ENCODE measurements at regions not wholly inside any gene's neighbourhood (a gene's known extent, or its start where the extent isn't known, plus 50 kb on each side); places are given as distances from the start of the nearest gene placed in this dataset.

DNA sequence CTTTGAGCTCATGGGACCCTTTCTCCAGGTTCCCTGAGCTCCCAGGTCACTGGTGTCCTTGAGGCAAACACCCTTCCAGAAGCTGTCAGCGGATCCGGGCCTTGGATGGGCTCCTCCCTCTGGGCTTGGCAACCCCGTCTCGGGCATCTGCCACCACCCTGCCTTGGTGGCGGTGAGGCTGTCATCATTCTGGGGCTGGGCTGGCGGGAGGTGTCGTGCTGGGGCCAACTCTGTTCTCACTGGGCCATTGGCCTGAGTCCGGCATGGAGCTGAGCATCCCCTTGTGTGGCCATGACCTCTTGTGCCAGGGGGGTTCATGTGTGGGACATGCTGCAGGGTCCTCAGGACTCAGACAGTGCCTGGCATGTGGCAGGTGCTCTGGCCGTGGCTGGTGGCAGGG is 197.6 kb downstream of the LAT start:
- no peak for TF ChIP-seq MZF1 (tag by site-specific recombination; IDR thresholded peaks at IDR 0.05; ENCODE audit: borderline replicate concordance)
- TF ChIP-seq KLF9 (tag by site-specific recombination; IDR thresholded peaks at IDR 0.05; ENCODE audit: low read depth) = no peak
